Lower leg skin (tissue), 4 donors: ENCODE measurements at regions not wholly inside any gene's neighbourhood (a gene's known extent, or its start where the extent isn't known, plus 50 kb on each side); places are given as distances from the start of the nearest gene placed in this dataset.

Experiments used
- DNase-seq, 2 donors: peaks; one replicate each; pipeline ENCODE4 v3.0.0-alpha.2; 2019; ENCODE audit warnings: low spot score in 2 of 2
- H3K4me3 ChIP-seq: fragments of 200-600 bp; sonication (generic); 2 replicates; pipeline ENCODE4 v1.5.1; 2017; ENCODE audit warnings: mild to moderate bottlenecking, low read depth; ENCODE audit not compliant: poor library complexity, severe bottlenecking
- CTCF ChIP-seq, 3 donors: fragments of 450-650 bp; IDR thresholded peaks; one replicate each; pipeline ENCODE4 v1.5.1; 2016; ENCODE audit warnings: antibody characterized with exemption in 3 of 3, mild to moderate bottlenecking in 3 of 3, moderate library complexity in 2 of 3
- POLR2A ChIP-seq, 2 donors: fragments of 450-650 bp; IDR thresholded peaks; one replicate each; pipeline ENCODE4 v1.6.1; 2016 to 2017; ENCODE audit warnings: antibody characterized with exemption in 2 of 2, mild to moderate bottlenecking in 1 of 2, moderate library complexity in 1 of 2
- WGBS, 2 donors: methylation state at CpG; one replicate each; pipeline ENCODE4 v1.1.5; 2018; 5-methylcytosine and 5-hydroxymethylcytosine counted together
- intact Hi-C: fragments of 100-400 bp; cut with DNase I; formaldehyde crosslinking; loops from one replicate; pipeline ENCODE4 v1.15.0; 2023; ENCODE audit warnings: low total_unique reads

- 42 to 46% methylated on average over 7 of the region's 7 CpGs for WGBS, 2 donors
- TF ChIP-seq CTCF (IDR thresholded peaks at IDR 0.05) (no peak), POLR2A (IDR thresholded peaks at IDR 0.05) (no peak)
- DNase-seq, result peak in 1 of 2 donors; percentile 73
- H3K4me3 ChIP-seq, result no peak overlapping the region
- intact Hi-C loops, result no loop called here
Observed at GRCh38 chr9:108057421-108058134, 568.0 kb upstream of the KLF4 start.

- intact Hi-C loops, result no loop called here
- 25 to 43% methylated on average over 1 of the region's 1 CpG for WGBS, 2 donors
- DNase-seq, result no peak
- no peak overlapping the region for H3K4me3 ChIP-seq
- TF ChIP-seq POLR2A (IDR thresholded peaks at IDR 0.05), result no peak
Observed at GRCh38 chr9:108056805-108057386, 567.3 kb upstream of the KLF4 start.

- WGBS, 2 donors, result 41 to 51% methylated on average over 6 of the region's 6 CpGs
- DNase-seq, result no peak
- no peak for TF ChIP-seq CTCF (IDR thresholded peaks at IDR 0.05)
- no peak for TF ChIP-seq POLR2A (IDR thresholded peaks at IDR 0.05)
- intact Hi-C loops, result no loop called here
- H3K4me3 ChIP-seq, result no peak overlapping the region
Observed at GRCh38 chr9:108056084-108056804, 566.7 kb upstream of the KLF4 start.

- intact Hi-C loops, result no loop called here
- 50 to 64% methylated on average over 3 of the region's 3 CpGs for WGBS, 2 donors
- TF ChIP-seq POLR2A (IDR thresholded peaks at IDR 0.05), result no peak
- TF ChIP-seq CTCF (IDR thresholded peaks at IDR 0.05), result no peak
- DNase-seq, result no peak
- H3K4me3 ChIP-seq, result no peak overlapping the region
Observed at GRCh38 chr9:108054131-108054630, 564.6 kb upstream of the KLF4 start.

- H3K4me3 ChIP-seq, result no peak overlapping the region
- WGBS, 2 donors, result 11 to 14% methylated on average over 12 of the region's 12 CpGs
- intact Hi-C loops, result no loop called here
- no peak for TF ChIP-seq POLR2A (IDR thresholded peaks at IDR 0.05)
- TF ChIP-seq CTCF (IDR thresholded peaks at IDR 0.05), result no peak
- DNase-seq, result peak; percentile 78 to 95
Observed at GRCh38 chr9:108053555-108054061, 564.0 kb upstream of the KLF4 start.
